Stomach (tissue), 8 donors: ENCODE measurements at regions not wholly inside any gene's neighbourhood (a gene's known extent, or its start where the extent isn't known, plus 50 kb on each side); places are given as distances from the start of the nearest gene placed in this dataset.
"Not testable (repeated sequence)": the region's sequence is repeated elsewhere in the genome, so short reads cannot be mapped to it uniquely, and the experiment has no call there.

Source experiments
- DNase-seq, 2 donors: peaks; one replicate each; pipeline versions ENCODE4 v3.0.0 to v3.0.0-alpha.2; 2013 to 2019
- H3K27ac ChIP-seq, 5 donors: fragments of 200-600 bp in 4 of 5; sonication (generic) in 4 of 5; one replicate each; pipeline ENCODE4 v1.5.1; 2013 to 2019; ENCODE audit warnings: mild to moderate bottlenecking in 1 of 5, moderate library complexity in 1 of 5
- H3K27me3 ChIP-seq, 3 donors: fragments of 200-600 bp; sonication (generic); one replicate each; pipeline ENCODE4 v1.5.1; 2017 to 2019; ENCODE audit warnings: mixed run types in 1 of 3
- H3K36me3 ChIP-seq, 4 donors: fragments of 200-600 bp; sonication (generic); 1 replicate in 3 of 4; 2 replicates in 1 of 4; pipeline ENCODE4 v1.5.1; 2016 to 2019
- H3K4me1 ChIP-seq, 4 donors: fragments of 200-600 bp; sonication (generic); one replicate each; pipeline ENCODE4 v1.5.1; 2016 to 2019
- H3K4me3 ChIP-seq, 4 donors: fragments of 200-600 bp; sonication (generic) in 3 of 4; one replicate each; pipeline ENCODE4 v1.5.1; 2016 to 2019; ENCODE audit warnings: mild to moderate bottlenecking in 1 of 4
- H3K9me3 ChIP-seq, 4 donors: fragments of 200-600 bp; sonication (generic); one replicate each; pipeline ENCODE4 v1.5.1; 2016 to 2019
- WGBS, 5 donors: extraction: QIAGEN DNeasy Blood & Tissue Kit in 3 of 5; methylation state at CpG; one replicate each; pipeline versions ENCODE4 v1.1.5 to v1.1.7; 2013 to 2018; 5-methylcytosine and 5-hydroxymethylcytosine counted together
- intact Hi-C: fragments of 100-400 bp; cut with DNase I; formaldehyde crosslinking; loops from one replicate; pipeline ENCODE4 v1.15.1; 2023; ENCODE audit warnings: low total_unique reads
- TF ChIP-seq, protein P1 (sequence below), 7 experiments: fragments of 450-650 bp in 4 of 7; fragments of 200-600 bp in 3 of 7; sonication (generic) in 3 of 7; IDR thresholded peaks; one replicate each; pipeline ENCODE4 v1.5.1; 2016 to 2019; ENCODE audit warnings: antibody characterized with exemption in 7 of 7, control low read depth in 2 of 7, mild to moderate bottlenecking in 1 of 7
- donor health status: healthy with polysubstance abuse.
- donor health status: Bipolar disorder and iron deficiency.
- donor health status: healthy.

- H3K27me3 ChIP-seq, H3K27ac ChIP-seq, H3K4me1 ChIP-seq, H3K4me3 ChIP-seq, H3K36me3 ChIP-seq, intact Hi-C loops, DNase-seq: not testable (repeated sequence)
- 80 to 92% (median 82%) methylated on average over 13 to 18 of the region's 20 CpGs for WGBS, 5 donors
- peaks cover 0 to 44% (median 9%) of the 10 kb centered on the region in 4 donors for H3K9me3 ChIP-seq
Measured at GRCh38 chr15:20204177-20204866, 337.3 kb downstream of the GOLGA6L6 start.

DNA sequence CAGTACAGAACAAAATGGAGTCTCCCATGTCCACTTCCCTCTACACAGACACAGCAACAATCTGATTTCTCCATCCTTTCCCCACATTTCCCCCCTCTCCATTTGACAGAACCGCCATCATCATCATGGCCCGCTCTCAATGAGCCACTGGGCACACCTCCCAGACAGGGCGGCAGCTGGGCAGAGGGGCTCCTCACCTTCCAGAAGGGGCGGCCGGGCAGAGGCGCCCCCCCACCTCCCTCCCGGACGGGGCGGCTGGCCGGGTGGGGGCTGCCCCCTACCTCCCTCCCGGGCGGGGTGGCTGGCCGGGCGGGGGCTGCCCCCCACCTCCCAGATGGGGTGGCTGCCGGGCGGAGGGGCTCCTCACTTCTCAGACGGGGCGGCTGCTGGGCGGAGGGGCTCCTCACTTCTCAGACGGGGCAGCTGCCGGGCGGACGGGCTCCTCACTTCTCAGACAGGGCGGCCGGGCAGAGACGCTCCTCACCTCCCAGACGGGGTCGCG, 337.9 kb downstream of the GOLGA6L6 start:
- DNase-seq, intact Hi-C loops, H3K27me3 ChIP-seq, H3K36me3 ChIP-seq, H3K4me3 ChIP-seq, H3K27ac ChIP-seq, H3K4me1 ChIP-seq: not testable (repeated sequence)
- WGBS, 5 donors: 89 to 96% (median 93%) methylated on average over 15 to 29 of the region's 29 CpGs
- peaks cover 0 to 47% (median 9%) of the 10 kb centered on the region in 4 donors for H3K9me3 ChIP-seq

DNA sequence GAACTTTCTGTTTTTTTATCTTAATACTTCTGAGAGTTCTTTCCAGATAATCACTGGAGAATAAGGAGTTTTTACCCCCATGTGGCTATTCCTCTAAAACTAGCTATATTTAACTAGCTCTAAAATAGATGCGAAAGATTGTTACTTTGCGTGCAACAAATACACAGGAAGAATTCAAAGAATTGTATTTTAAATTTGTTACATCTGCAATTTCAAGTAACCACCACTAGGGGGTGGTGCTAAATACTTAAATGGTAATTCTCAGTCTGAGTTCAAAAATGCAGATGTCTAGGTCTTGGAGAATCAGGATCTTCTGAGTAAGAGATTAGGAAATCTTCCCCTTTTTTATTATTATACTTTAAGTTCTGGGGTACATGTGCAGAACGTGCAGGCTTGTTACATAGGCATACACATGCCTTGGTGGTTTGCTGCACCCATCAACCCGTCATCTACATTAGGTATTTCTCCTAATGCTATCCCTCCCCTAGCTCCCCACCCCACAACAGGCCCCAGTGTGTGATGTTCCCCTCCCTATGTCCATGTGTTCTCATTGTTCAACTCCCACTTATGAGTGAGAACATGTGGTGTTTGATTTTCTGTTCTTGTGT, 346.9 kb downstream of the GOLGA6L6 start:
- H3K27ac ChIP-seq, H3K4me1 ChIP-seq, DNase-seq, H3K4me3 ChIP-seq, H3K27me3 ChIP-seq, H3K36me3 ChIP-seq, intact Hi-C loops: not testable (repeated sequence)
- 69 to 74% (median 72%) methylated on average over 4 of the region's 4 CpGs for WGBS, 5 donors
- peaks cover 0 to 40% (median 12%) of the 10 kb centered on the region in 4 donors for H3K9me3 ChIP-seq
- TF ChIP-seq, protein P1, sequence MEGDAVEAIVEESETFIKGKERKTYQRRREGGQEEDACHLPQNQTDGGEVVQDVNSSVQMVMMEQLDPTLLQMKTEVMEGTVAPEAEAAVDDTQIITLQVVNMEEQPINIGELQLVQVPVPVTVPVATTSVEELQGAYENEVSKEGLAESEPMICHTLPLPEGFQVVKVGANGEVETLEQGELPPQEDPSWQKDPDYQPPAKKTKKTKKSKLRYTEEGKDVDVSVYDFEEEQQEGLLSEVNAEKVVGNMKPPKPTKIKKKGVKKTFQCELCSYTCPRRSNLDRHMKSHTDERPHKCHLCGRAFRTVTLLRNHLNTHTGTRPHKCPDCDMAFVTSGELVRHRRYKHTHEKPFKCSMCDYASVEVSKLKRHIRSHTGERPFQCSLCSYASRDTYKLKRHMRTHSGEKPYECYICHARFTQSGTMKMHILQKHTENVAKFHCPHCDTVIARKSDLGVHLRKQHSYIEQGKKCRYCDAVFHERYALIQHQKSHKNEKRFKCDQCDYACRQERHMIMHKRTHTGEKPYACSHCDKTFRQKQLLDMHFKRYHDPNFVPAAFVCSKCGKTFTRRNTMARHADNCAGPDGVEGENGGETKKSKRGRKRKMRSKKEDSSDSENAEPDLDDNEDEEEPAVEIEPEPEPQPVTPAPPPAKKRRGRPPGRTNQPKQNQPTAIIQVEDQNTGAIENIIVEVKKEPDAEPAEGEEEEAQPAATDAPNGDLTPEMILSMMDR (IDR thresholded peaks at IDR 0.05): peak in 1 of 7 experiments; percentile 50

GRCh38 chr15:20192982-20193929, 348.3 kb downstream of the GOLGA6L6 start:
- 40 to 56% (median 53%) methylated on average over 15 to 16 of the region's 16 CpGs for WGBS, 5 donors
- H3K27me3 ChIP-seq, H3K36me3 ChIP-seq, intact Hi-C loops, H3K27ac ChIP-seq, DNase-seq, H3K4me1 ChIP-seq, H3K4me3 ChIP-seq: not testable (repeated sequence)
- H3K9me3 ChIP-seq: peaks cover 0 to 41% (median 12%) of the 10 kb centered on the region in 4 donors
- TF ChIP-seq, protein P1 (IDR thresholded peaks at IDR 0.05): peak in 1 of 7 experiments; percentile 11

DNA sequence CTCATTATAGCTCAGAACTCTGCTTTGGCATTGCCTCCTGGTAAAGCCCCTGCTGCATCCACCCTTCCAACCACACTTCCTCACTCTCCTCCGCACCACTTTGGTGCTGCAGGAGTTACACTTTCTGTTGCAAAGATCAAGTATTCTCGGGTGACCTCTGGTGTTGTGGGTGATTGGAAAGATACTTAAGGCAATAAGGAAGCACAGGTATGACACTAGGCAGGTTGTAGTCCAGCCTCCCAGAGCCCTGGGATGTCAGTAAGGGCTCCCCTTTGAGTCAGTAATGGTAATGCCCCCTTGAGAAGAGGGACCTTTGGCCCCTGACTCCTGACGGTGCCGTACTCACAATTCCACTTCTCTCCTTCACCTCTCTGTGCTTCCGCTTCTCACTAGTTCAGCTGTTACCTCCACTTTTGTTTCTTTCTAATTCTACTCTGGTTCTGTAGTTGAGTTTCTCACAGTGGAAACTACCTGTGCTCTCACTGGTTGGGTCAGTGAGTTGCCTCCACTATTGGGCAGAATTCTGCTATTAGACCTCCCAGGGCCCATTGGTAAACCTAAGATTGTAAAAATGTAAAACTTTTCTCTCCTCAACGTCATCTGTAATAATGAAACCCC, 350.0 kb downstream of the GOLGA6L6 start:
- DNase-seq, H3K4me1 ChIP-seq, H3K4me3 ChIP-seq, intact Hi-C loops, H3K36me3 ChIP-seq, H3K27ac ChIP-seq, H3K27me3 ChIP-seq: not testable (repeated sequence)
- 67 to 79% (median 75%) methylated on average over 6 of the region's 6 CpGs for WGBS, 5 donors
- H3K9me3 ChIP-seq: peaks cover 0 to 32% (median 12%) of the 10 kb centered on the region in 4 donors

DNA sequence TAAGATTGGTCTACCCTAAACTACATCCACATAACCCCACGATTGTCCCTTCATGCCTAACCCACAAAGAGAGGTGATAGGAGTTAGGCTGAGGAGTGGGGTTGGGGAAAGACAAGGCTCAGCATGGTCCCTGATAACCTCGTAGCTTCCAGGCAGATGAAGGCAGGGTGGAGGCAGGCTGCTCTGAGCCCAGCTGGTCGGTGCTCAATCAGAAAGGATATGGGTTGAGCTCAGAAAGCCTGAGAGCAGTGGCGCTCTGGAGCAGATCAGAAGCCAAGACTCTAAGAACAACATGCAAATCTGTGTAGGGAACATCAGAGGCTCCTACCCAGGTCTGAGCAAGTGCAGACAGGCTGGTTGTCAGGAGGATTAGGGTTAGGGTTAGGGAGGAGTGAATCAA, 353.0 kb downstream of the GOLGA6L6 start:
- WGBS, 5 donors: 44 to 51% (median 48%) methylated on average over 4 of the region's 4 CpGs
- H3K9me3 ChIP-seq: peaks cover 0 to 12% (median 2%) of the 10 kb centered on the region in 4 donors
- H3K27ac ChIP-seq, intact Hi-C loops, DNase-seq, H3K27me3 ChIP-seq, H3K4me1 ChIP-seq, H3K4me3 ChIP-seq, H3K36me3 ChIP-seq: not testable (repeated sequence)

DNA sequence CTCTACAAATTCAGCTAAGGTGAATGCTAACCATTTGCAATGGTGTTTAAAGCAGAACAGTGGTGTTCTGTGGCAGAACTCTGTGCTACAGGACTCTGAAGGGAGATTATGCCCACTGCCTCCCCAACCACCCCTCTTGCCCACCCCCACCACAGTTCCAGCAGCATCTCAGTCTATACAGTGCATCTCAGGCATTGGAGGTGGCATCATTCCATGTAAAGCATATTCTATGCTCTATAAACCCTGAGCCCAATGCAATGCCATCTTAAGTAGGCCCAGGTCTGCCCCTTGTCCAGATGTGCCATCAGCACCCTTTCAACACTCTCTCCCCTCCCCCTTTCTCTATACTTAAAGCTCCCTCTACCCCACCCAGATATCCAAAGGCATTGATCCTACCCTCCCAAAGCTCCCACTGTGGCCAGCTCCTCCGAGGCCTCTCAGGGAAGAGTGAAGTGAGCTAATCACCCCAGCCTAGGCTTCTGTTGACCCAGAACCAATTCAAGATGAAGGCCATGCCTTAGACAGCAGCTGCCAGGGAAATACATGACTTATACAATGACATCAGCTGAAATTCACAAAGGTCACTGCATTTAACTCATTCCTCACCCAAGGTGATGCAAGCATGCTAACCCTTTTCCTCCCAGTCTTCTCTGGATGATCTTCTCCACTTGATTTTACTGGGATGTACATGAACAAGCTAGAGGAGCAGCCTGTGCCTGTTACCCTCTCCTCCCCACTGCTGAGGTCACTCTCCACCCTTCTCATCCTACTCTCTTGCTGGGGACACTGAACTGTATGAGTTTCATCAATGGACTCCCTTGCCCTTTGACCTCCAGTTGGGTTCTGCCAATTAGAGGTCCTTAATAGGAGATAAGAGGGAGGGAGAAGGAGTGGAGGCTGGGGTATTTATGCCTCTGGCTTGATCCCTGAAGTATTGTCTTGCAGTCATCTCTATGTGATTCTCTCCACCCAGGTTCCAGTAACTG, 353.9 kb downstream of the GOLGA6L6 start:
- intact Hi-C loops, H3K4me1 ChIP-seq, H3K4me3 ChIP-seq, H3K36me3 ChIP-seq, H3K27me3 ChIP-seq, DNase-seq, H3K9me3 ChIP-seq, H3K27ac ChIP-seq: not testable (repeated sequence)
- WGBS, 5 donors: 43 to 65% (median 57%) methylated on average over 1 of the region's 1 CpG

GRCh38 chr15:20184879-20185278, 356.7 kb downstream of the GOLGA6L6 start:
- H3K27me3 ChIP-seq, DNase-seq, H3K4me3 ChIP-seq, intact Hi-C loops, H3K9me3 ChIP-seq, H3K27ac ChIP-seq, H3K36me3 ChIP-seq, H3K4me1 ChIP-seq: not testable (repeated sequence)
- WGBS, 5 donors: 81 to 87% (median 85%) methylated on average over 3 to 6 of the region's 13 CpGs
